H1 (cell line): ENCODE measurements at regions not wholly inside any gene's neighbourhood (a gene's known extent, or its start where the extent isn't known, plus 50 kb on each side); places are given as distances from the start of the nearest gene placed in this dataset.

Source experiments
- CTCF ChIA-PET: fragments of 300-600 bp; sonication (Branson Sonifier 250); formaldehyde crosslinking; loops from one replicate; lab custom pipeline; 2021; ENCODE audit not compliant: partially characterized antibody; lab: Charles Lee
- POLR2A ChIA-PET: fragments of 300-600 bp; sonication (Branson Sonifier 250); formaldehyde crosslinking; loops from one replicate; lab custom pipeline; 2021; ENCODE audit warnings: inconsistent platforms; ENCODE audit not compliant: partially characterized antibody; lab: Charles Lee
- DNase-seq, 2 experiments: peaks; one replicate each; pipeline versions ENCODE4 v3.0.0 to v3.0.0-alpha.2; 2010 to 2022; ENCODE audit warnings: low spot score in 2 of 2, low read depth in 1 of 2, mixed read lengths in 1 of 2
- FAIRE-seq: peaks from 2 replicates; lab custom pipeline; 2011; peaks lifted over from hg19 to GRCh38; lab: Jason Lieb, UNC
- H2AFZ ChIP-seq: 2 replicates; pipeline ENCODE4 v1.8.1; 2012; ENCODE audit warnings: low read length, inconsistent platforms
- H2AK5ac ChIP-seq: 2 replicates; pipeline ENCODE4 v1.6.1; 2013; ENCODE audit warnings: low read depth, low read length
- H2BK120ac ChIP-seq: replicated peaks from 2 replicates; pipeline ENCODE3; 2013; ENCODE audit warnings: low read depth, low read length, inconsistent platforms
- H2BK12ac ChIP-seq: 2 replicates; pipeline ENCODE4 v1.6.1; 2013; ENCODE audit warnings: low read depth, low read length
- H2BK15ac ChIP-seq: 2 replicates; pipeline ENCODE4 v1.6.1; 2013; ENCODE audit warnings: low read length
- H2BK20ac ChIP-seq: 2 replicates; pipeline ENCODE4 v1.6.1; 2013; ENCODE audit warnings: low read length
- H2BK5ac ChIP-seq: 2 replicates; pipeline ENCODE4 v1.6.1; 2013; ENCODE audit warnings: low read depth, low read length
- H3K14ac ChIP-seq: 2 replicates; pipeline ENCODE4 v1.6.1; 2013; ENCODE audit warnings: inconsistent platforms; ENCODE audit not compliant: insufficient read length
- H3K18ac ChIP-seq: 2 replicates; pipeline ENCODE4 v1.6.1; 2013; ENCODE audit warnings: low read length; ENCODE audit errors: extremely low read depth
- H3K23ac ChIP-seq: 2 replicates; pipeline ENCODE4 v1.6.1; 2013; ENCODE audit warnings: inconsistent platforms; ENCODE audit not compliant: insufficient read length
- H3K23me2 ChIP-seq: 2 replicates; pipeline ENCODE4 v1.6.1; 2013; ENCODE audit warnings: low read depth, low read length
- H3K27ac ChIP-seq: 2 replicates; pipeline ENCODE4 v1.6.1; 2011; ENCODE audit warnings: low read depth, low read length, inconsistent platforms
- H3K27me3 ChIP-seq, 4 experiments: replicated peaks in 1 of 4; 1 replicate in 1 of 4; 2 replicates in 3 of 4; pipeline versions ENCODE4 v1.6.1 to v1.8.1; 2011 to 2013; ENCODE audit warnings: low read length in 3 of 4, mild to moderate bottlenecking in 3 of 4, inconsistent platforms in 2 of 4, mixed read lengths in 2 of 4, moderate library complexity in 1 of 4; ENCODE audit not compliant: control insufficient read depth in 3 of 4, insufficient read depth in 3 of 4; ENCODE audit errors: extremely low read depth in 1 of 4
- H3K36me3 ChIP-seq, 4 experiments: 2 replicates each; pipeline versions ENCODE4 v1.6.1 to v1.8.1; 2011 to 2013; ENCODE audit warnings: mild to moderate bottlenecking in 4 of 4, low read length in 3 of 4, moderate library complexity in 2 of 4, control low read depth in 1 of 4, inconsistent platforms in 1 of 4; ENCODE audit not compliant: insufficient read depth in 4 of 4, control insufficient read depth in 2 of 4
- H3K4ac ChIP-seq: replicated peaks from 2 replicates; pipeline ENCODE3; 2013; ENCODE audit warnings: low read length, low read depth, mixed read lengths, inconsistent platforms; ENCODE audit not compliant: insufficient read length
- H3K4me1 ChIP-seq, 4 experiments: replicated peaks in 1 of 4; 1 replicate in 1 of 4; 2 replicates in 3 of 4; pipeline versions ENCODE4 v1.6.1 to v1.8.1; 2011 to 2013; ENCODE audit warnings: low read length in 3 of 4, inconsistent platforms in 2 of 4, mixed read lengths in 1 of 4; ENCODE audit not compliant: insufficient read depth in 4 of 4, control insufficient read depth in 3 of 4
- H3K4me2 ChIP-seq, 2 experiments: 2 replicates each; pipeline versions ENCODE4 v1.6.1 to v1.8.1; 2011 to 2013; ENCODE audit warnings: low read depth in 2 of 2, low read length in 2 of 2, control low read depth in 1 of 2, inconsistent platforms in 1 of 2, mild to moderate bottlenecking in 1 of 2; ENCODE audit not compliant: insufficient read depth in 1 of 2
- H3K4me3 ChIP-seq, 4 experiments: fragments of 200-600, 300-600 bp in 1 of 4; sonication (generic), shearing (Covaris generic), sonication (Bioruptor Twin) in 1 of 4; 2 replicates each; pipeline versions ENCODE4 v1.5.1 to v1.8.1; 2011 to 2016; ENCODE audit warnings: low read length in 4 of 4, low read depth in 3 of 4, control low read depth in 2 of 4, inconsistent platforms in 2 of 4, mild to moderate bottlenecking in 2 of 4, mixed read lengths in 1 of 4, moderate library complexity in 1 of 4; ENCODE audit not compliant: insufficient read depth in 2 of 4; ENCODE audit errors: extremely low read depth in 1 of 4
- H3K56ac ChIP-seq: replicated peaks from 2 replicates; pipeline ENCODE3; 2013; ENCODE audit warnings: low read depth, mild to moderate bottlenecking, mixed read lengths, low read length, inconsistent platforms; ENCODE audit not compliant: insufficient read length
- H3K79me1 ChIP-seq: 2 replicates; pipeline ENCODE4 v1.6.1; 2013; ENCODE audit warnings: low read depth, low read length, control low read depth
- H3K79me2 ChIP-seq, 2 experiments: 2 replicates each; pipeline versions ENCODE4 v1.6.1 to v1.8.1; 2012 to 2013; ENCODE audit warnings: low read length in 2 of 2, mild to moderate bottlenecking in 2 of 2, inconsistent platforms in 1 of 2; ENCODE audit not compliant: insufficient read depth in 2 of 2, control insufficient read depth in 1 of 2
- H3K9ac ChIP-seq, 4 experiments: replicated peaks in 1 of 4; 1 replicate in 1 of 4; 2 replicates in 3 of 4; pipeline versions ENCODE4 v1.6.1 to v1.8.1; 2011 to 2013; ENCODE audit warnings: low read depth in 3 of 4, low read length in 3 of 4, control low read depth in 2 of 4, mild to moderate bottlenecking in 2 of 4, moderate library complexity in 2 of 4, inconsistent platforms in 1 of 4; ENCODE audit errors: extremely low read depth in 1 of 4
- H3K9me3 ChIP-seq, 2 experiments: 2 replicates each; pipeline versions ENCODE4 v1.6.1 to v1.8.1; 2012 to 2013; ENCODE audit warnings: mild to moderate bottlenecking in 2 of 2, moderate library complexity in 2 of 2, control low read depth in 1 of 2, inconsistent platforms in 1 of 2, low read depth in 1 of 2, low read length in 1 of 2, mixed read lengths in 1 of 2; ENCODE audit not compliant: insufficient read depth in 2 of 2
- H4K20me1 ChIP-seq, 2 experiments: replicated peaks in 1 of 2; 2 replicates each; pipeline versions ENCODE3 to v1.8.1; 2011 to 2013; ENCODE audit warnings: inconsistent platforms in 2 of 2, low read length in 2 of 2, mild to moderate bottlenecking in 1 of 2; ENCODE audit not compliant: insufficient read depth in 2 of 2, control insufficient read depth in 1 of 2
- H4K5ac ChIP-seq: 2 replicates; pipeline ENCODE4 v1.6.1; 2013; ENCODE audit warnings: low read length, low read depth, mixed read lengths, inconsistent platforms; ENCODE audit not compliant: insufficient read length
- H4K8ac ChIP-seq: 2 replicates; pipeline ENCODE4 v1.8.0; 2013; ENCODE audit warnings: mild to moderate bottlenecking, moderate library complexity, low read length, inconsistent platforms; ENCODE audit not compliant: insufficient read depth; ENCODE audit errors: extremely low read depth
- H4K91ac ChIP-seq: replicated peaks from 2 replicates; pipeline ENCODE3; 2013; ENCODE audit warnings: low read length, mixed read lengths, inconsistent platforms; ENCODE audit not compliant: insufficient read length
- ATF3 ChIP-seq: IDR thresholded peaks from 2 replicates; pipeline ENCODE4 v1.6.1; 2011; ENCODE audit warnings: low read depth, mild to moderate bottlenecking, low read length; ENCODE audit not compliant: insufficient read depth
- CEBPB ChIP-seq: IDR thresholded peaks from 2 replicates; pipeline ENCODE4 v1.6.1; 2012; ENCODE audit warnings: low read depth, low read length
- GABPA ChIP-seq: IDR thresholded peaks from 2 replicates; pipeline ENCODE4 v1.6.1; 2011; ENCODE audit warnings: mild to moderate bottlenecking, low read length, moderate library complexity, borderline replicate concordance; ENCODE audit not compliant: insufficient read depth
- JUN ChIP-seq: IDR thresholded peaks from 2 replicates; pipeline ENCODE4 v1.6.1; 2011; ENCODE audit warnings: low read depth, mild to moderate bottlenecking, improper control_type of control experiment, low read length
- KDM5A ChIP-seq: fragments of 200-600 bp; IDR thresholded peaks from 2 replicates; pipeline ENCODE4 v1.7.1; 2012; ENCODE audit warnings: mild to moderate bottlenecking, low read length, inconsistent platforms, mixed read lengths
- PHF8 ChIP-seq: fragments of 200-600 bp; sonication (generic); conservative IDR thresholded peaks from 2 replicates; pipeline ENCODE4 v1.7.1; 2012; ENCODE audit warnings: low read depth, mild to moderate bottlenecking, inconsistent platforms, low read length, moderate library complexity
- POLR2A ChIP-seq, 2 experiments: IDR thresholded peaks; 1 replicate in 1 of 2; 2 replicates in 1 of 2; pipeline ENCODE4 v1.6.1; 2011; ENCODE audit warnings: low read depth in 2 of 2, low read length in 2 of 2, mild to moderate bottlenecking in 2 of 2; ENCODE audit errors: control extremely low read depth in 1 of 2
- RBBP5 ChIP-seq: IDR thresholded peaks from 2 replicates; pipeline ENCODE4 v1.7.1; 2012; ENCODE audit warnings: low read depth, mild to moderate bottlenecking, inconsistent platforms, low read length, moderate library complexity, borderline replicate concordance
- RXRA ChIP-seq: IDR thresholded peaks from 2 replicates; pipeline ENCODE4 v1.6.1; 2011; ENCODE audit warnings: low read depth, mild to moderate bottlenecking, low read length, moderate library complexity; ENCODE audit not compliant: insufficient read depth
- SAP30 ChIP-seq: fragments of 300-600 bp; sonication (generic); IDR thresholded peaks from 2 replicates; pipeline ENCODE4 v1.7.1; 2012; ENCODE audit warnings: low read length, moderate library complexity, mild to moderate bottlenecking, inconsistent platforms; ENCODE audit not compliant: insufficient read depth, insufficient replicate concordance
- SIN3A ChIP-seq, 2 experiments: IDR thresholded peaks in 1 of 2; conservative IDR thresholded peaks in 1 of 2; 2 replicates each; pipeline ENCODE4 v1.6.1; 2011 to 2012; ENCODE audit warnings: low read length in 2 of 2, improper control_type of control experiment in 1 of 2, low read depth in 1 of 2, mild to moderate bottlenecking in 1 of 2
- YY1 ChIP-seq: IDR thresholded peaks from 2 replicates; pipeline ENCODE4 v1.6.1; 2011; ENCODE audit warnings: low read depth, mild to moderate bottlenecking, low read length
- WGBS, 2 experiments: shearing (Covaris generic) in 1 of 2; methylation state at CpG; one replicate each; pipeline versions ENCODE4 v1.1.6 to v1.1.7; 2013 to 2015; ENCODE audit warnings: low lambda C conversion rate in 2 of 2, mixed read lengths in 2 of 2, inconsistent platforms in 1 of 2, low coverage in 1 of 2, missing lambda C conversion rate in 1 of 2; ENCODE audit not compliant: insufficient replicate concordance in 2 of 2, insufficient coverage in 1 of 2, insufficient read length in 1 of 2; ENCODE audit errors: extremely low coverage in 1 of 2, missing lambda C conversion rate in 1 of 2; 5-methylcytosine and 5-hydroxymethylcytosine counted together

- 89% methylated on average over 4 of the region's 4 CpGs; no CpG with 5 or more reads in 1 of the 2 experiments for WGBS, 2 experiments
- H3K4ac ChIP-seq = no peak overlapping the region
- no peak overlapping the region for H2BK120ac ChIP-seq
- H3K9me3 ChIP-seq = no peaks in the 10 kb centered on the region
- H2AFZ ChIP-seq = no peak overlapping the region
- no peak overlapping the region for H3K4me2 ChIP-seq
- H3K23ac ChIP-seq = no peak overlapping the region
- CTCF ChIA-PET = no interaction called here
- no peaks in the 10 kb centered on the region for H3K4me1 ChIP-seq
- H2AK5ac ChIP-seq = no peak overlapping the region
- no peak overlapping the region for H3K27ac ChIP-seq
- H4K20me1 ChIP-seq = no peaks in the 10 kb centered on the region
- no peaks in the 10 kb centered on the region for H3K79me1 ChIP-seq
- POLR2A ChIA-PET = no interaction called here
- no peak overlapping the region for H4K5ac ChIP-seq
- H3K18ac ChIP-seq = no peak overlapping the region
- no peak overlapping the region for H2BK5ac ChIP-seq
- no peak overlapping the region for H3K14ac ChIP-seq
- no peak overlapping the region for H2BK15ac ChIP-seq
- no peaks in the 10 kb centered on the region for H3K36me3 ChIP-seq
- H2BK12ac ChIP-seq = no peak overlapping the region
- H3K9ac ChIP-seq = no peak overlapping the region
- TF ChIP-seq RXRA (no peak), SIN3A (conservative IDR thresholded peaks at IDR 0.05 in 1 of 2, IDR thresholded peaks at IDR 0.05 in 1 of 2; ENCODE audit: low read depth in 1 of 2, low read length in 2 of 2) (no peak), RBBP5 (no peak), POLR2A (IDR thresholded peaks at IDR 0.05; ENCODE audit: control extremely low read depth in 1 of 2, low read depth in 2 of 2, low read length in 2 of 2) (no peak), CEBPB (no peak), JUN (no peak), YY1 (no peak), PHF8 (no peak), GABPA (no peak), ATF3 (no peak), KDM5A (no peak), SAP30 (no peak)
- H4K8ac ChIP-seq = no peak overlapping the region
- no peak overlapping the region for H2BK20ac ChIP-seq
- H4K91ac ChIP-seq = no peak overlapping the region
- no peak overlapping the region for H3K4me3 ChIP-seq
- H3K23me2 ChIP-seq = no peaks in the 10 kb centered on the region
- FAIRE-seq = no peak
- H3K79me2 ChIP-seq = no peaks in the 10 kb centered on the region
- H3K27me3 ChIP-seq = no peaks in the 10 kb centered on the region
- no peak overlapping the region for H3K56ac ChIP-seq
- DNase-seq = no peak
Observed at GRCh38 chr4:119739796-119740195, 111.2 kb upstream of the PDE5A start.
